ENCODE measurements at regions not wholly inside any gene's neighbourhood (a gene's known extent, or its start where the extent isn't known, plus 50 kb on each side); places are given as distances from the start of the nearest gene placed in this dataset.
"Not testable (repeated sequence)": the region's sequence is repeated elsewhere in the genome, so short reads cannot be mapped to it uniquely, and the experiment has no call there.

GRCh38 chrY:26167332-26167731 lies 545.4 kb downstream of the CDY1 start:
- H3K79me2 ChIP-seq (ENCODE audit: low read depth); BruUV-seq (replicated peaks); H3K4me3 ChIP-seq; H3K4me2 ChIP-seq; H3K9me3 ChIP-seq (ENCODE audit: insufficient read depth, low read depth); H4K20me1 ChIP-seq (ENCODE audit: insufficient read depth); POLR2A ChIA-PET (ENCODE audit: unreplicated experiment); H3F3A ChIP-seq (ENCODE audit: insufficient read depth, low read depth); intact Hi-C loops (cut with micrococcal nuclease; ENCODE audit: unreplicated experiment); H3K9me2 ChIP-seq (ENCODE audit: insufficient read depth); H3K4me1 ChIP-seq (replicated peaks; ENCODE audit: insufficient read depth); DNase-seq; H2AFZ ChIP-seq; CTCF ChIA-PET; H3K27ac ChIP-seq; H3K27me3 ChIP-seq (ENCODE audit: insufficient read depth, low read depth); H3K36me3 ChIP-seq (ENCODE audit: low read depth): not testable (repeated sequence)

GRCh38 chrY:26179326-26179725 lies 557.4 kb downstream of the CDY1 start:
- intact Hi-C loops (cut with micrococcal nuclease; ENCODE audit: unreplicated experiment); H3K4me2 ChIP-seq; H4K20me1 ChIP-seq (ENCODE audit: insufficient read depth); H3K27ac ChIP-seq; CTCF ChIA-PET; H3K4me1 ChIP-seq (replicated peaks; ENCODE audit: insufficient read depth); POLR2A ChIA-PET (ENCODE audit: unreplicated experiment); H2AFZ ChIP-seq; H3K36me3 ChIP-seq (ENCODE audit: low read depth); H3K79me2 ChIP-seq (ENCODE audit: low read depth); H3K27me3 ChIP-seq (ENCODE audit: insufficient read depth, low read depth); H3K9me2 ChIP-seq (ENCODE audit: insufficient read depth); H3F3A ChIP-seq (ENCODE audit: insufficient read depth, low read depth); DNase-seq; H3K9me3 ChIP-seq (ENCODE audit: insufficient read depth, low read depth); BruUV-seq (replicated peaks); H3K4me3 ChIP-seq: not testable (repeated sequence)

- H3K79me2 ChIP-seq (ENCODE audit: low read depth); H3K27me3 ChIP-seq (ENCODE audit: insufficient read depth, low read depth); H3K4me1 ChIP-seq (replicated peaks; ENCODE audit: insufficient read depth); DNase-seq; H3K27ac ChIP-seq; H3K36me3 ChIP-seq (ENCODE audit: low read depth); H4K20me1 ChIP-seq (ENCODE audit: insufficient read depth); CTCF ChIA-PET; H2AFZ ChIP-seq; H3K4me2 ChIP-seq; intact Hi-C loops (cut with micrococcal nuclease; ENCODE audit: unreplicated experiment); BruUV-seq (replicated peaks); H3K4me3 ChIP-seq; H3F3A ChIP-seq (ENCODE audit: insufficient read depth, low read depth); H3K9me2 ChIP-seq (ENCODE audit: insufficient read depth); H3K9me3 ChIP-seq (ENCODE audit: insufficient read depth, low read depth); POLR2A ChIA-PET (ENCODE audit: unreplicated experiment): not testable (repeated sequence)
These were observed 603.1 kb downstream of the CDY1 start for GRCh38 chrY:26224974-26225373.

GRCh38 chrY:26225468-26225867 lies 603.6 kb downstream of the CDY1 start:
- H3K9me3 ChIP-seq (ENCODE audit: insufficient read depth, low read depth); H3K36me3 ChIP-seq (ENCODE audit: low read depth); POLR2A ChIA-PET (ENCODE audit: unreplicated experiment); H3K79me2 ChIP-seq (ENCODE audit: low read depth); intact Hi-C loops (cut with micrococcal nuclease; ENCODE audit: unreplicated experiment); H3F3A ChIP-seq (ENCODE audit: insufficient read depth, low read depth); DNase-seq; H3K27ac ChIP-seq; H4K20me1 ChIP-seq (ENCODE audit: insufficient read depth); H3K4me2 ChIP-seq; H2AFZ ChIP-seq; BruUV-seq (replicated peaks); H3K4me1 ChIP-seq (replicated peaks; ENCODE audit: insufficient read depth); CTCF ChIA-PET; H3K27me3 ChIP-seq (ENCODE audit: insufficient read depth, low read depth); H3K4me3 ChIP-seq; H3K9me2 ChIP-seq (ENCODE audit: insufficient read depth): not testable (repeated sequence)

- H3K9me3 ChIP-seq (ENCODE audit: insufficient read depth, low read depth); H3K4me1 ChIP-seq (replicated peaks; ENCODE audit: insufficient read depth); H3K36me3 ChIP-seq (ENCODE audit: low read depth); H3K4me2 ChIP-seq; POLR2A ChIA-PET (ENCODE audit: unreplicated experiment); H3K4me3 ChIP-seq; H2AFZ ChIP-seq; H3K79me2 ChIP-seq (ENCODE audit: low read depth); DNase-seq; H3K27me3 ChIP-seq (ENCODE audit: insufficient read depth, low read depth); H3K9me2 ChIP-seq (ENCODE audit: insufficient read depth); intact Hi-C loops (cut with micrococcal nuclease; ENCODE audit: unreplicated experiment); H3K27ac ChIP-seq; BruUV-seq (replicated peaks); H3F3A ChIP-seq (ENCODE audit: insufficient read depth, low read depth); H4K20me1 ChIP-seq (ENCODE audit: insufficient read depth); CTCF ChIA-PET: not testable (repeated sequence)
These were observed 619.0 kb downstream of the CDY1 start for GRCh38 chrY:26240944-26241343.

- BruUV-seq (replicated peaks); H3K9me3 ChIP-seq (ENCODE audit: insufficient read depth, low read depth); H3K27me3 ChIP-seq (ENCODE audit: insufficient read depth, low read depth); H4K20me1 ChIP-seq (ENCODE audit: insufficient read depth); H3K4me2 ChIP-seq; H2AFZ ChIP-seq; H3K27ac ChIP-seq; CTCF ChIA-PET; intact Hi-C loops (cut with micrococcal nuclease; ENCODE audit: unreplicated experiment); H3K36me3 ChIP-seq (ENCODE audit: low read depth); H3K4me1 ChIP-seq (replicated peaks; ENCODE audit: insufficient read depth); H3K9me2 ChIP-seq (ENCODE audit: insufficient read depth); H3K4me3 ChIP-seq; H3K79me2 ChIP-seq (ENCODE audit: low read depth); DNase-seq; H3F3A ChIP-seq (ENCODE audit: insufficient read depth, low read depth); POLR2A ChIA-PET (ENCODE audit: unreplicated experiment): not testable (repeated sequence)
These were observed 632.3 kb downstream of the CDY1 start for GRCh38 chrY:26254262-26254661.

- DNase-seq; H3F3A ChIP-seq (ENCODE audit: insufficient read depth, low read depth); H3K79me2 ChIP-seq (ENCODE audit: low read depth); POLR2A ChIA-PET (ENCODE audit: unreplicated experiment); H3K4me2 ChIP-seq; H3K4me1 ChIP-seq (replicated peaks; ENCODE audit: insufficient read depth); H2AFZ ChIP-seq; H3K36me3 ChIP-seq (ENCODE audit: low read depth); BruUV-seq (replicated peaks); H4K20me1 ChIP-seq (ENCODE audit: insufficient read depth); H3K9me3 ChIP-seq (ENCODE audit: insufficient read depth, low read depth); intact Hi-C loops (cut with micrococcal nuclease; ENCODE audit: unreplicated experiment); CTCF ChIA-PET; H3K27ac ChIP-seq; H3K4me3 ChIP-seq; H3K27me3 ChIP-seq (ENCODE audit: insufficient read depth, low read depth); H3K9me2 ChIP-seq (ENCODE audit: insufficient read depth): not testable (repeated sequence)
These were observed 643.5 kb downstream of the CDY1 start for GRCh38 chrY:26265449-26265848.

- H3K4me2 ChIP-seq; intact Hi-C loops (cut with micrococcal nuclease; ENCODE audit: unreplicated experiment); H3K36me3 ChIP-seq (ENCODE audit: low read depth); H4K20me1 ChIP-seq (ENCODE audit: insufficient read depth); H2AFZ ChIP-seq; BruUV-seq (replicated peaks); POLR2A ChIA-PET (ENCODE audit: unreplicated experiment); H3F3A ChIP-seq (ENCODE audit: insufficient read depth, low read depth); H3K27ac ChIP-seq; DNase-seq; H3K9me3 ChIP-seq (ENCODE audit: insufficient read depth, low read depth); H3K79me2 ChIP-seq (ENCODE audit: low read depth); H3K27me3 ChIP-seq (ENCODE audit: insufficient read depth, low read depth); H3K4me1 ChIP-seq (replicated peaks; ENCODE audit: insufficient read depth); H3K9me2 ChIP-seq (ENCODE audit: insufficient read depth); CTCF ChIA-PET; H3K4me3 ChIP-seq: not testable (repeated sequence)
These were observed 646.5 kb downstream of the CDY1 start for GRCh38 chrY:26268421-26268820.
